ENCODE measurements at regions not wholly inside any gene's neighbourhood (a gene's known extent, or its start where the extent isn't known, plus 50 kb on each side); places are given as distances from the start of the nearest gene placed in this dataset.

DNA sequence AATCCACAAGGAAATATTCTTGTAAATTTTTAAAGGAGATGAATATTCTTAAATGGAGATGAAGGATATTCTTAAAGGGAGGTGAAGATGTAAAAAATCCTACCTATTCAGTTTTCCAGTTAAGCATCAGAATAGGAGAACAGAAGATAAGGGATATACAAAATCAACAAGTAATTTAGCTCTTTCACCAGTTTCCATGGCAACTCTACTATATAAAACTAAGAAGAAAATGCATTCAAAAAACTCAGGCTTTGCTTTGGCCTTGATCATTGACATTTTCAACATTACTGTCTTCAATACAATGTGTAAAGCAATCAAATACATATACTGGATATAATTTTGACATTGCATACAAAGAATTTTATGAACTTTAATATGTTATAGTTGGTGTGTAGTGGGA lies 622.7 kb upstream of the GRID2 start:
- TF ChIP-seq CTCF (IDR thresholded peaks at IDR 0.05) (no peak), POLR2A (IDR thresholded peaks at IDR 0.05) (no peak), POLR2AphosphoS5 (IDR thresholded peaks at IDR 0.05) (no peak), EP300 (IDR thresholded peaks at IDR 0.05) (no peak)
